SU-DHL-6 (cell line): ENCODE measurements at regions not wholly inside any gene's neighbourhood (a gene's known extent, or its start where the extent isn't known, plus 50 kb on each side); places are given as distances from the start of the nearest gene placed in this dataset.
"Not testable (repeated sequence)": the region's sequence is repeated elsewhere in the genome, so short reads cannot be mapped to it uniquely, and the experiment has no call there.

Experiments
- CTCF ChIP-seq: fragments of 200-600 bp; sonication (generic); IDR thresholded peaks from one replicate; pipeline ENCODE4 v1.5.1; 2017; ENCODE audit warnings: antibody characterized with exemption, mild to moderate bottlenecking, low read length, moderate library complexity; ENCODE audit not compliant: insufficient read depth, poor library complexity, severe bottlenecking
- EZH2phosphoT487 ChIP-seq: fragments of 200-600 bp; sonication (generic), shearing (Covaris generic); conservative IDR thresholded peaks from 2 replicates; pipeline ENCODE4 v1.6.1; 2018; ENCODE audit warnings: mild to moderate bottlenecking, antibody characterized with exemption, low read length, moderate library complexity, mixed read lengths

GRCh38 chr2:144758196-144758595 is 238.3 kb upstream of the ZEB2 start:
- TF ChIP-seq CTCF, EZH2phosphoT487: not testable (repeated sequence)
